Esophagus squamous epithelium (tissue), 5 donors: ENCODE measurements at regions not wholly inside any gene's neighbourhood (a gene's known extent, or its start where the extent isn't known, plus 50 kb on each side); places are given as distances from the start of the nearest gene placed in this dataset.

Source experiments
- DNase-seq: peaks from one replicate; lab custom pipeline; 2025; lab: John Stamatoyannopoulos, UW
- H3K27ac ChIP-seq, 4 donors: fragments of 200-600 bp; sonication (generic); one replicate each; pipeline ENCODE4 v1.5.1; 2016 to 2019; ENCODE audit warnings: mild to moderate bottlenecking in 1 of 4
- H3K27me3 ChIP-seq, 4 donors: fragments of 200-600 bp; sonication (generic); 1 replicate in 3 of 4; 2 replicates in 1 of 4; pipeline versions ENCODE4 v1.5.1 to v1.6.0; 2017 to 2021; ENCODE audit warnings: antibody characterized with exemption in 1 of 4
- H3K36me3 ChIP-seq, 3 donors: fragments of 200-600 bp; sonication (generic); one replicate each; pipeline ENCODE4 v1.5.1; 2016 to 2019
- H3K4me1 ChIP-seq, 3 donors: fragments of 200-600 bp; sonication (generic); one replicate each; pipeline ENCODE4 v1.5.1; 2017 to 2019
- H3K4me3 ChIP-seq, 4 donors: fragments of 200-600 bp; sonication (generic); 1 replicate in 3 of 4; 2 replicates in 1 of 4; pipeline ENCODE4 v1.5.1; 2016 to 2019; ENCODE audit warnings: mild to moderate bottlenecking in 2 of 4, moderate library complexity in 1 of 4
- H3K9me3 ChIP-seq, 3 donors: fragments of 200-600 bp; sonication (generic); one replicate each; pipeline ENCODE4 v1.5.1; 2016 to 2019
- CTCF ChIP-seq, 6 experiments: fragments of 450-650 bp in 4 of 6; fragments of 200-600 bp in 2 of 6; sonication (generic) in 2 of 6; IDR thresholded peaks; one replicate each; pipeline ENCODE4 v1.5.1; 2016 to 2019; ENCODE audit warnings: antibody characterized with exemption in 6 of 6, mild to moderate bottlenecking in 4 of 6, moderate library complexity in 4 of 6
- POLR2A ChIP-seq, 4 donors: fragments of 450-650 bp; IDR thresholded peaks; one replicate each; pipeline ENCODE4 v1.6.1; 2017; ENCODE audit warnings: antibody characterized with exemption in 4 of 4, mild to moderate bottlenecking in 4 of 4, moderate library complexity in 3 of 4
- WGBS, 2 donors: methylation state at CpG; one replicate each; pipeline ENCODE4 v1.1.5; 2018; 5-methylcytosine and 5-hydroxymethylcytosine counted together
- intact Hi-C: fragments of 100-400 bp; cut with DNase I; formaldehyde crosslinking; loops from one replicate; pipeline ENCODE4 v1.15.0; 2022
- small RNA-seq, 4 donors: library from RNA; depleted of rRNA; stranded (forward); fragments of <200 nt; gene quantifications; one replicate each; pipeline ENCODE3, GENCODE V24; 2016
- donor health status: DM: yes; HTN: yes; CAD: no.

GRCh38 chr10:20949967-20950366 is 52.9 kb upstream of the NEBL start:
- no peak overlapping the region for H3K27ac ChIP-seq
- 57 to 71% methylated on average over 6 of the region's 6 CpGs for WGBS, 2 donors
- no peaks in the 10 kb centered on the region for H3K27me3 ChIP-seq
- DNase-seq, result no peak
- no peaks in the 10 kb centered on the region for H3K9me3 ChIP-seq
- peaks cover 0 to 4% (median 0%) of the 10 kb centered on the region in 3 donors for H3K36me3 ChIP-seq
- intact Hi-C loops, result no loop called here
- H3K4me3 ChIP-seq, result no peak overlapping the region
- H3K4me1 ChIP-seq, result no peaks in the 10 kb centered on the region
- TF ChIP-seq CTCF (IDR thresholded peaks at IDR 0.05) (no peak), POLR2A (IDR thresholded peaks at IDR 0.05) (no peak)

GRCh38 chr10:20948686-20949327 is 51.7 kb upstream of the NEBL start:
- peaks cover 0 to 4% (median 0%) of the 10 kb centered on the region in 3 donors for H3K36me3 ChIP-seq
- no peak overlapping the region for H3K27ac ChIP-seq
- TF ChIP-seq POLR2A (IDR thresholded peaks at IDR 0.05) (no peak), CTCF (IDR thresholded peaks at IDR 0.05) (no peak)
- H3K4me1 ChIP-seq, result no peaks in the 10 kb centered on the region
- DNase-seq, result no peak
- no peaks in the 10 kb centered on the region for H3K9me3 ChIP-seq
- H3K27me3 ChIP-seq, result no peaks in the 10 kb centered on the region
- 64 to 67% methylated on average over 7 of the region's 7 CpGs for WGBS, 2 donors
- H3K4me3 ChIP-seq, result no peak overlapping the region
- intact Hi-C loops, result no loop called here

Small RNA genes in the stretch of these regions (small RNA-seq; reads per million reads assigned to genes)
- 0 reads per million in 4 donors for gene AL158209.2
- gene RF00017, result 0 reads per million in 4 donors
- 0 to 1.0 (median 0.12) reads per million in 4 donors for gene RNU6-15P
